Erythroblast (primary cell): ENCODE measurements at regions not wholly inside any gene's neighbourhood (a gene's known extent, or its start where the extent isn't known, plus 50 kb on each side); places are given as distances from the start of the nearest gene placed in this dataset.

Source experiments
- DNase-seq, 2 experiments: peaks; one replicate each; lab custom pipeline; 2025; lab: John Stamatoyannopoulos, UW
- GATA1 ChIP-seq: IDR thresholded peaks from 2 replicates; pipeline ENCODE4 v1.6.1; 2011; ENCODE audit warnings: low read depth, mild to moderate bottlenecking, control low read depth, low read length, moderate library complexity
- POLR2A ChIP-seq: IDR thresholded peaks from 2 replicates; pipeline ENCODE4 v1.6.1; 2011; ENCODE audit warnings: mild to moderate bottlenecking, low read length

DNA sequence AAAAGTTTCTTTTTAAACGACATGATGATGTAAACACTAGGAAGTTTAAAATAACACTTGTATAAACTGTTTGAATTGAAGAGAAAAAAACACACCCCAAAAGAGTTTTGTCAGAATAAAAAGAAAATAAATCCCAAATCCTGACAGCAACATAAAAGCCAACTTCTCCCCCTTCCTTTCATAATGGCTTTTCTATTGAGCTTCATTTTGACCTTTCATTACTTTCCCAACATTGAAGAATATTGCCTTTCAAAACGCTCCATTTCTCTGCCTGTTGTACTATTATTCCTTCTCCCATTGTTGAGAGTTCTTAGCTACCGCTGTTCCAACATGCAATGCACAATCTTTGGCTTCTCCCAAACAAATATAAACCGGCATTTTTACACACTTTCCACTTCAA lies 448.5 kb downstream of the BCAT1 start:
- no peak for DNase-seq
- TF ChIP-seq POLR2A, result no peak

DNA sequence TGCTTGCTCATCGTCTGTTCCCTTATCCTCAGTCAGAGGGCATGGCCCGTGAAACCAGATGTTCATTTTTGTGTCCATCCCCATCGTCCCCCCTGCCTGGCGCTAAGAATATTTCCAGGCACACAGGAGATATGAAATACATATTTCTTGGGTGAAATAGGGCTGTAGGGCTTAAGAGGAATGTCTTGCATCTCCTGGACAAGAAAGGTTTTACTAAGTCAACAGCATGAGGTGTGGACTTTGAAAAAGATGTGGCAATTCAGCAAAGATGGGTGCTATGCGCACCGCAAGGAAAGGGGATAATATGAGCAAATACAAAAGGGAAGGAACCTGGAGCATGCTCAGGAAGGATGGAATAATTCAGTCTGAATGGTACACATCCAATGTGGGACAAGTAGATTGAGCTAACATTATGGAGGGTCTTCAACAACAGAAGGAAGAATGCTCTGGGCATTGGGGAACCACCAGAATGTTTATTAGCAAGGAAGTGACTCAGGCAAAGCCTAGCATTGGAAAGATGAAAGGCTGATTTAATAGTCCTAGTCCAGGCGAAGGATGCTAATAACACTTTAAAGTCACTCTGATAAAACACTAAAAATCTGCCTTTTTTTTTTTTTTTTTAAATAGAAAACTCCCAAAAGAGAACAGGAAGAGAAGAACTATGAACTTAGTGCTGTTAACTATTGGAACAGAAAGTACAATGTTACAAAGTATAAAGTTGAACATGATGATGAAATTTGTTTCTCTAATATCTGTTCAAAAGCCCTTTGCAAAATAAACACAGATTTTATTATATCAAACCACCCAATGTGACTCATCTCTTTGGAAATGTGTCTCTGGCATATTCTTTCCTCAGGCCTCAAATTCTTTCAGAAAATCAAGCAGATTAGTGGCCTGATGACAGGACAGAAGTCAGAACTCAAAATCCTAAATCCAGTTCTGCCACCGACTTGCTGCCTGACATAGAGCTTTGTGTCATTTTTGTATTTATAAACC lies 449.5 kb downstream of the BCAT1 start:
- DNase-seq, result no peak
- TF ChIP-seq GATA1 (no peak), POLR2A (no peak)

DNA sequence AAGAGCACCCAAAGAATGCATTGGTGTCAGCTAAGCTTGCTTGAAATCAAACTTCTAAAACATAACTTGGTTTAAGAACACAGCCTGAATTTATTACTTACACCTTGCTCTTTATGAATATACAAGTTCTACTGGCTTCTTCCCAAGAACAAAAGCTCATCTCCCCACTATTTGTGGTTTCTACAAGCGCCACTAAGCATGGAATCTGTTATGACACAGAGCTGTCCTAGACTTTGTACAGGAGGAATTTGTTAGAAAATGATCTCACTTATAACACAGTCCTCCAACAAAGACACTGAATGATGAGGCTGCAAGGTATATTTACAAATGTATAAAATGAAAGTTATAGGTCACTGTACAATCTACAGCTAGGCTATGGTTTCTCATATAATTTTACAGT lies 452.1 kb downstream of the BCAT1 start:
- no peak for TF ChIP-seq GATA1
- no peak for TF ChIP-seq POLR2A
- DNase-seq, result no peak

DNA sequence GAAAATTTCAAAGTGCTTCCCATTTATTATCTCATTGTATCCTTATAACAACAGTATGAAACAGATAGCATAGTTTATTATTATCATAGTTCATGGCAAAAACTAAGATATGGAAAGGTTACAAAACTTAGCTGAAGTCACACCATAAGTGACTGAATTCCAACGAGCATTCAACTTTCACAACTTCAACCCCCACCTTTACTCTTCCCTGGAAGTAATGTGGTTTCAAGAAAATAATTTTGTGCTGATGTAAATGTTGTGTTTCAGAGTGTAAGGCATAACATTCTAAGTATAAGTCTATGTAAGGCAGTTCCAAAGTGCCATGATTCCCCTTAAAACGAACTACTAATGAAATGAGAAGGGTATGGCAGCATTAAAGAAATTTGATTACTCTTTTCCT lies 454.5 kb downstream of the BCAT1 start:
- DNase-seq, result no peak
- TF ChIP-seq POLR2A (no peak), GATA1 (no peak)

DNA sequence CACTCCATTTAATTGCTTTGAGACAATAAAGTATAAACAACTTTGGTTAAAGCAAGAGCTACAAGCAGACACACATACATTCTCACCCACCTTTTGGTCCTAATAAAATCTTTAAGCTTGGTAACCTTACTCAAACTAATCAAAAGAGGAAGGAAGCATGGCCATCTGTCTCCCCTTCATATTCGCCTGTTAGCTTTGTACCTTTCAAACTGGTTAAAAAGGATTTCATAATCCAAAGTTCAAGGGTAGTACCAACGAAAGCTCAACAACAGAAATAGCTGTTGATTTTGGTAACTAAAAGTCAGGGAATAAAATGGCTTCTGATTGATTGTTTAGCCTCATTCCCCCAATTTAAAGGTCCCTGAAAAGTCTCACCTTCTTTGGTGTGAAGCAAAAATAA lies 456.9 kb downstream of the BCAT1 start:
- TF ChIP-seq GATA1 (no peak), POLR2A (no peak)
- DNase-seq, result no peak

DNA sequence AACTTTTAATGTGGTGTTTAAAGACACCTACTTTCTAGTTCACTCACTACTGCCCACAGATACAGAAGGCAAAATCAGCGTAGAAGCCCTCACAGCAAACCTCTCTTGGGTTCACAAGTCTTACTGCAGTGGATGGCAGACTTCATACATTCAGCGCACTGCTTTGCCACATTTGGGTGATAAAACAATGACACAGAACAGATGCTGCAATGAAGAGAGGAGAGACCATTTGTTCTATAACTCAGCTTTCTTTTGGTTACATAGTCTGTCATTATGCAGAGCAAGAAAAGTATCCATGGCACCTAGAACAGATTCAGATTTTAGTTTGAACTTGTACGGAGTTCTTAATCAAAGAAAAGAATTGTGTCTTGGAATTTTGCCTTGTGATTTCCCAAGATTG lies 459.0 kb downstream of the BCAT1 start:
- TF ChIP-seq GATA1 (no peak), POLR2A (no peak)
- no peak for DNase-seq

DNA sequence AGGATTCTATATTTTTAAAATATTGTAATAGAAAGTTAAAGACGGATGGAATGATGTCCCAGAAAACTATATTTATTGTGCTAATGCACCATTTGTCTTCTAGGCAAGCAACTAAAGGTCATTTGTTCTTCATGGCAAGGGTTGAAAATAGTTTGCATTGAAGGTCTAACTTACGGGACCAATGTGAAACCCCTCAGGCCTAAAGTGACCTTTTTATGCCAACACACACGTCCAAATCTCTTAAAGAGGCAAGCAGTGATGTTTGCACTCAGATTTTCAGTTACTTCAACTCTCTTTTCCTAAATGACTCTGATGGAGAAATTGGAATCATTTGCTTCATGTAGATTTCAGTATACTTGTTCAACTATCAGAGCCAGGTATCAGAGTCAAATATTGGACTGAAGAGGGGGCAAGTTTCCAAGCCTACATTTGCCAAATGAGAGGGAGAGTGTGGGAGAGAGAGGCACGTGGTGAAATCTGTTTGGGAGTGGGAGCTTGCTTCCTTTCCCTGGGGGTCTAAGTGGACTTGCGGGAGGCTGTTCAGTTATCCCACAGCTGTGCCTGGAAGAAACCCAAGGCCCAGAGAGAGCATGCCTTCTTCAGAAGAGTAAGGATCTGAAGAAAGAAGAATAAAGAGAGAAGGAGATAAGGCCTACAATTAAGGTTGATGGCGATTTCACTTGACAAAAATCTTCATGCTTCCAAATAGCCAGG lies 459.8 kb downstream of the BCAT1 start:
- no peak for TF ChIP-seq GATA1
- TF ChIP-seq POLR2A, result no peak
- no peak for DNase-seq

DNA sequence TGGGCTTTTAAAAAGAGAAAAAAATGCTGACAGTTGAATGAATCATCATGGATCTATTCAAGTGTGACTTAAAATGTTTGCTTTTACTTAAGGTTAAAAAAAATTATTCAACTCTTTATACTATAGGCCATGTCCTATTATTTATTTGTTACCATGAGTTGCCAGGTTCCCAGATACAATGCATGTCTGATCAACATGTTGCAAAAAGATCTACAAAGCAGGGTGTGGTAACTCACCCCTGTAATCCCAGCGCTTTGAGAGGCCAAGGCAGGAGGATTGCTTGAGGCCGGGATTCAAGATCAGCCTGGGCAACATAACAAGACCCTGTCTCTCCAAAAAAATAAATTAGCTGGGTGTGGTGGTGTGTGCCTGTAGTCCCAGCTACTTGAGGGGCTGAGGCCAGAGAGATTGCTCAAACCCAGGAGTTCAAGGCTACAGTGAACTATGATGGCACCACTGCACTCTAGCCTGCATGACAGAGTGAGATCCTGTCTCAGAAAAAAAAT lies 460.8 kb downstream of the BCAT1 start:
- no peak for DNase-seq
- TF ChIP-seq GATA1, result no peak
- TF ChIP-seq POLR2A, result no peak

DNA sequence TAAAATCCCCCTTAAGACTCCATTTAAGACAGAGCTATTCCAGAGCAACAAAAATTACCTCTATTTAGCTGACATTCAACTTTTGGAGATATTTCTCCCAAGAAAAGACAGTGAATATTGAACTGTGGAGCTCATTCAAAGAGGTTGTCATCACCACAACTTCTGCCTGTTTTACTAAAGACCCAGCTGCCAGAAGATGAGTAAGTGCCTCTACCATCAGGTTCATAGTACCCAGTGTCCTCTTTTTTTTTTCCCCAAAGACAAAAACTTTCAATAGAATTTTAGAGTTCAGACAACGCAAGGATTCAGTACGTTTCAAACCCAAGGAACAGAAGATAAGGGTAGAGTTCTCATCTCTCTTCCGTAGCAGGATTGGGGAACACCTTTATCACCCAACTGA lies 461.3 kb downstream of the BCAT1 start:
- no peak for DNase-seq
- TF ChIP-seq GATA1 (no peak), POLR2A (no peak)

DNA sequence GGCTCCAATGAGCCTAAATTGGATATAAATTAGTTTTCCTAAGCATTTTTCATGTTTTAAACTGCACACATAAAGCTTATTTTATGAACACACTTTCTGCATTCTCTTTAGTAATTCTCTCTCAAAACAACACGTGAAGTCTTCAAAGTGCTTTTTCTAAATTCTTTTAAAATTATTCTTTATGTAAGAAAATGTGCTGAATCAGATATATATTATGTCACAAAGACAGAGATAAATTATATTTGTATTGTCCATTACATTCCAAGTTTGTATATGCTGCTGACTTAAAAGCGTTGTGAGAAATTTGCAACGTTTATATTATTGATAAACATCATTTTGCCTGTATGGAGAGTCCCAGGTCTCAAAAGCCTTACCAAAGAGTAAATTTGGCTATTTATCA lies 465.2 kb downstream of the BCAT1 start:
- no peak for DNase-seq
- TF ChIP-seq POLR2A (no peak), GATA1 (no peak)

DNA sequence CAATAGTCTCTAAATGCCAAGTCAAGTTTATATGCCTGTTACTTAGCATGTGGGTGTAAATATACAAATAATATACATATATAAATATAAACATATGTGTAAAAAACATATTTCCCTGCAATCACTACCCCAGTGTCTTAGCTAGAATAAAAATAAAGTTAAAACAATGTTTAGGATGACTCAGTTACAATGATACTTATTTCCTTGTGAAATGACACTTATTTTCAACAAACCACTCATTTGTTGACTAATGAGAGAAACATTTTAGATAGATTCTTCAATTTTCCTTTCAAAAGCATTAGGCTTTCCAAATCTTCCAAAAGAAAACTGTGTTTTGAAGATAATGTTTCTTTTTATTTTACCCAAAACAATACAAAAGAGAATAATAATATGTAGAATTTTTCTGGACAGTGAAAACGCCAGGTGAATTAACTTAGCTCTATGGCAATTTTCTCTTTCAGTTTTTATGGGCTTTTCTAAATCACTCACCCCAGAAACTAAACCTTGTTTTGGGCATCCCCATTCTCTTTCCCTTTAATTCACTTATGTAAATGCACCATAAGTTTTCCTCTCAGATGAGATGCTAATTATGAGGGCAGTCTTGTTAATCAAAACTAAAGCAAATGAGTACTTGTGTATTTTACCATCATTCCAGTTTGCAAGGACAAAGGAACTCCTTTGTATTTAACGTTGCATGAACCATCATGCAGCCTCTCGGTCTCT lies 465.9 kb downstream of the BCAT1 start:
- no peak for DNase-seq
- TF ChIP-seq GATA1 (no peak), POLR2A (no peak)

DNA sequence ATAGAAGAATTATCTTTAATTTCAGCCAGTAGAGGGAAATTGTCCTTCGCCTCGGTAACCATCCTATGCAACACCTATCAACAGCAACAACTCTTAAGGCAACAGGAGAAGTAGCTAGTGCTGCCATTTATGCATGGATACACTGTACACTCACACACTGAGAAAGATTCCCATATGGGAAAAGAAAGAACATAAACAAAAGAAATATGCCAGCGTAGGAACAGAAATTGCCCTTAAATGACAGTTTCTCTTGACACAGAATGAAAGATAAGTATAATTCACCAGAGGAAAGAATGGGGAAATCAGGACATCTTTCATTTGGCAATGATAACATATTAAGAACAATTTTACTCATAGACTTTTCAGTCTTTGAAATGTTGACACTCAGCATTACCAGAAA lies 466.9 kb downstream of the BCAT1 start:
- no peak for TF ChIP-seq GATA1
- TF ChIP-seq POLR2A, result no peak
- DNase-seq, result no peak

DNA sequence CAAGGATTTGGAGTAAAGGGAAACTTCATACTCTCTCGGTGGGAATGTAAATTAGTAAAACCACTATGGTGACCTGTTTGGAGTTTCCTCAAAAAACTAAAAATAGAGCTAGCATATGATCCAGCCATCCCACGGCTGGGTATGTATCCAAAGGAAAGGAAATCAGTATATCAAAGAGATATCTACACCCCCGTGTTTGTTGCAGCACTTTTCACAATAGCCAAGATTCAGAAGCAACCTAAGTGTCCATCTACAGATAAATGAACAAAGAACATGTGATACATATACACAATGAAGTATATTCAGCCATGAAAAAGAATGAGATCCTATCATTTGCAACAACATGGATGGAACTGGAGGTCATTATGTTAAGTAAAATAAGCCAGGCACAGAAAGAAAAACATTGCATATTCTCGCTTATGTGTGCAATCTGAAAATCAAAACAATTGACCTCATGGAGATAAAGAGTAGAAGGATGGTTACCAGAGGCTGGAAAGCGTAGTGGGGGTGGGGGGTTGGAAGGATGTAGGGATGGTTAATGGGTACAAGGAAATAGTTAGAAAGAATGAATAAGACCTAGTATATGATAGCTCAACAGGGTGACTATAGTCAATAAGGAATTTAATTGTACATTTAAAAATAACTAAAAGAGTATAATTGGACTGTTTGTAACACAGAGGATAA lies 468.0 kb downstream of the BCAT1 start:
- DNase-seq, result no peak
- TF ChIP-seq POLR2A, result no peak
- TF ChIP-seq GATA1, result no peak

DNA sequence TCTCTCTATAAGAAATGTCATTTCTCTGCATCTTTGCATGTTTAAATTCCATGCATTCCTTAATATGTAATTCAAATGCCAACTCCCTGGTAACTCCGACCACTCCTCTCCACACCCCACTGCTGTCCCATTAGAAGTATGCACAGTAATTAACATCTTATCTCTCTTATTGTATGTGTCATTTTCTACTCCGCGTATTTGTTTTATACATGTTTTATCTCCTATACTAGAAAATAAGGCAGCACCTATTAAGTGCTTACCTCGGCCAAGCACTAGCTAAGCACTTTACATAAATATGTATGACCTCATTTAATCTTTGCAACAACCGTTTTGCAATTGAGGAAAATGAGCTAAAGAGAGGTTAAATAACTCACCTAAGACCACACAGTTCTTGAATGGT lies 469.8 kb downstream of the BCAT1 start:
- TF ChIP-seq POLR2A, result no peak
- no peak for TF ChIP-seq GATA1
- no peak for DNase-seq
